Lower leg skin (tissue), 4 donors: ENCODE measurements at regions not wholly inside any gene's neighbourhood (a gene's known extent, or its start where the extent isn't known, plus 50 kb on each side); places are given as distances from the start of the nearest gene placed in this dataset.

Experiments used
- DNase-seq, 2 donors: peaks; one replicate each; pipeline ENCODE4 v3.0.0-alpha.2; 2019; ENCODE audit warnings: low spot score in 2 of 2
- H3K4me3 ChIP-seq: fragments of 200-600 bp; sonication (generic); 2 replicates; pipeline ENCODE4 v1.5.1; 2017; ENCODE audit warnings: mild to moderate bottlenecking, low read depth; ENCODE audit not compliant: poor library complexity, severe bottlenecking
- POLR2A ChIP-seq, 2 donors: fragments of 450-650 bp; IDR thresholded peaks; one replicate each; pipeline ENCODE4 v1.6.1; 2016 to 2017; ENCODE audit warnings: antibody characterized with exemption in 2 of 2, mild to moderate bottlenecking in 1 of 2, moderate library complexity in 1 of 2
- WGBS, 2 donors: methylation state at CpG; one replicate each; pipeline ENCODE4 v1.1.5; 2018; 5-methylcytosine and 5-hydroxymethylcytosine counted together
- intact Hi-C: fragments of 100-400 bp; cut with DNase I; formaldehyde crosslinking; loops from one replicate; pipeline ENCODE4 v1.15.0; 2023; ENCODE audit warnings: low total_unique reads
- TF ChIP-seq, protein P1 (sequence below), 3 donors: fragments of 450-650 bp; IDR thresholded peaks; one replicate each; pipeline ENCODE4 v1.5.1; 2016; ENCODE audit warnings: antibody characterized with exemption in 3 of 3, mild to moderate bottlenecking in 3 of 3, moderate library complexity in 2 of 3

DNA sequence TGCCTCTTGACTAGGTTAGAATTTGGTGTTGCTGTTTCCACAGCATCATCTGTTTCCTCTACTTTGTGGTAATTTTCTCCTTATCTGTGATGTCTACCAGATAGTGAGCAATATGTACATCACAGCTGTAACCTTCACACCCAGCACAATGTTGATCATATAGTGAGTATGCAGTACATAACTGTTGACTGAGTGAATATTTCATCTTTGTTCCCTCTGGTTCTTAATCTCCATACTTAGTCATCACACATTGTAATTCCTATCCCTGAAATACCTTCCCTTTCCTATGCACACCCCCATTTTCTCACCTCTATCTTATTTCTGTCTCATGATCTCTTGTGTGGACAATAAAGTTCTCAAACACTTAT is 115.9 kb downstream of the KIF4B start:
- TF ChIP-seq, protein P1, sequence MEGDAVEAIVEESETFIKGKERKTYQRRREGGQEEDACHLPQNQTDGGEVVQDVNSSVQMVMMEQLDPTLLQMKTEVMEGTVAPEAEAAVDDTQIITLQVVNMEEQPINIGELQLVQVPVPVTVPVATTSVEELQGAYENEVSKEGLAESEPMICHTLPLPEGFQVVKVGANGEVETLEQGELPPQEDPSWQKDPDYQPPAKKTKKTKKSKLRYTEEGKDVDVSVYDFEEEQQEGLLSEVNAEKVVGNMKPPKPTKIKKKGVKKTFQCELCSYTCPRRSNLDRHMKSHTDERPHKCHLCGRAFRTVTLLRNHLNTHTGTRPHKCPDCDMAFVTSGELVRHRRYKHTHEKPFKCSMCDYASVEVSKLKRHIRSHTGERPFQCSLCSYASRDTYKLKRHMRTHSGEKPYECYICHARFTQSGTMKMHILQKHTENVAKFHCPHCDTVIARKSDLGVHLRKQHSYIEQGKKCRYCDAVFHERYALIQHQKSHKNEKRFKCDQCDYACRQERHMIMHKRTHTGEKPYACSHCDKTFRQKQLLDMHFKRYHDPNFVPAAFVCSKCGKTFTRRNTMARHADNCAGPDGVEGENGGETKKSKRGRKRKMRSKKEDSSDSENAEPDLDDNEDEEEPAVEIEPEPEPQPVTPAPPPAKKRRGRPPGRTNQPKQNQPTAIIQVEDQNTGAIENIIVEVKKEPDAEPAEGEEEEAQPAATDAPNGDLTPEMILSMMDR (IDR thresholded peaks at IDR 0.05) = no peak
- TF ChIP-seq POLR2A (IDR thresholded peaks at IDR 0.05) = no peak
- H3K4me3 ChIP-seq = no peak overlapping the region
- DNase-seq = no peak
- intact Hi-C loops = no loop called here

DNA sequence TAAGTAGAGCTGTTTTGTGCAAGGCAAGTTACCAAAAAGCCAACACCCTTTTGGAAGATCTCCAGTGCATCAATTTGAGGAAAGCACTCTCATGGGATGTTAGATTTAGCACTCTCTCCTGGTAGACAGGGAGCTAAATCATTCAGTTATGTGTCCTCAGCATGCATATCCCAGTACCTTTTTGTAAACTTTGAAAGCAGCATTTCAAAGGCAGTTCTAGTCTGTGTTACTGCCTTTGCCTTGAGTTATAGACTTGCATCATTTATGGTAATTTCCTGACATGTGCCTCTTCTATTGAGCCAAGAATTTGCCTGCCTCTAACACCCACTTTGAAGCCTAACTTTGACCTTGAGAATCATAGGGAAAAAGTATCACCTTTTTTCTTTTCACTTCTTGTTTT is 120.6 kb downstream of the KIF4B start:
- intact Hi-C loops = no loop called here

DNA sequence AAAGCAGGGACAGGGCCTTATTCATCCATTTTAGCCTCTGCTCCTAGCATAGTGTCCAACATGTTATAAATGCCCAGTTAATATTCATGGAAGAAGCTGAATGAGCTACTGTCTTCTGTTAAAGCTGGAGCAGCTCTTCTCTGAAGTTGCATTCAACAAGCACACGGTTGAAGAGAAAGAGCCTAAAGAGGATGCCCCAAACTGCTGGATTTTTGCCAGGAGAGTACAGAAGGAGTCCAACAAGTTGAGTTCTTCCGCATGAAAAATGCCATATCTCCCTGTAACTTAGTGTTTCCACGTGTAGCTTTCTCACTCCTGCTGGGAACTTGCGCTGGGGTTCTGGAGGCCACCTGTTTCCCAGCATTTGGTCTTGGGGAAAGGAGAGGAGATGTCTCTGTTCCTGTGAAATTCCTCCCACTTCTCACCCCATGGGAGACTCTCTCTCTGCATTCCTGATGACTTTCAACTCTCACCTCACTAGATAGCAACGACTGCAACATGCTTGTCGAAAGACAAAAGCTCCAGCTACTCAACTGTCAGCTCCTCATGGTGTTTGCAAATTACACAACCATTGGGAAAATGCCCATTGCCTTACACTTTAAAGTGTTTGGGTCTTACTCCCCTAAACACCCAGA is 122.8 kb downstream of the KIF4B start:
- 40 to 42% methylated on average over 6 of the region's 6 CpGs for WGBS, 2 donors
- no peak overlapping the region for H3K4me3 ChIP-seq
- no peak for DNase-seq
- TF ChIP-seq POLR2A (IDR thresholded peaks at IDR 0.05) = no peak
- TF ChIP-seq, protein P1 (IDR thresholded peaks at IDR 0.05) = no peak
- intact Hi-C loops = no loop called here

More for the DNA sequence above, 120.6 kb downstream of the KIF4B start:
- no peak overlapping the region for H3K4me3 ChIP-seq
- TF ChIP-seq POLR2A (IDR thresholded peaks at IDR 0.05) = no peak
- TF ChIP-seq, protein P1 (IDR thresholded peaks at IDR 0.05) = no peak
- DNase-seq = no peak

DNA sequence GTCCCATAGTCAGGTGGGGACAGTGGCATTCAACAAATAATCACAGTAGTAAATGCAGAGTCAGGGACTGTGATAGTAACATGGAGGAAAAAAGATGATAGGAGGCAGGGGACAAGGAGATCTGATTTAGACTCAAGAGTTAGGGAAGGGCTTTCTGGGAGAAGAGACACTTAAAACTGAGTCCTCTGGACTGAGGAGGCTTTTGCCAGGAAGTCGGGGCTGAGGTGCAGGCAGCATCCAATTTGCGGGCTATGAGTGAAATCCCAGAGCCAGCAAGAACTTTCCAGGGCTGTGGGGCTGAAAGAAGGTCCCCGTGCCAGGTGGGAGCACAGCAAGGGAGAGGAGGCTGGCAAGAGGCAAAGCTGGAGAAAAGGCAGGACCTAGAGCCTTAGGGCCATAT is 124.1 kb downstream of the KIF4B start:
- WGBS, 2 donors = 53 to 68% methylated on average over 3 of the region's 3 CpGs

DNA sequence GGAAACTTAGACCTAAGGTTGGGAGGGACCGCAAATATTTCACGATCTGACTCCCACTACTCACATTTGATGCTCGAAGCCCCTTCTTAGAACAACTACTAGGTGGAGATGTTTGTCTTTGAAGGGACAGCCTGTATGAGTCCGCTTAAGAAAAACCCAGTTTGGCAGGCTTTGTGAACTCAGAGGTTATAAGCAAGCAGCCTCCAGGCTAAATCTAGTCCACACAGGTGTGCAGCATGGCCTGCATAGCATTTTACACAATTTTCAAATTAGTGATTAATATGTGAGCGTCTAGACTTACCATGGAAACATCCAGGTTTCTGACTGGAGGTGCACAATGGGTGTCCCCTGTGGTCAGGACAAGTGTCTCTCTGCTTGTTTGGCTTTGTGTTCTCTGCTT is 127.1 kb downstream of the KIF4B start:
- DNase-seq = no peak
- intact Hi-C loops = no loop called here
- TF ChIP-seq, protein P1 (IDR thresholded peaks at IDR 0.05) = no peak
- TF ChIP-seq POLR2A (IDR thresholded peaks at IDR 0.05) = no peak
- H3K4me3 ChIP-seq = no peak overlapping the region
- 57 to 70% methylated on average over 5 of the region's 5 CpGs for WGBS, 2 donors

More for the DNA sequence above, 124.1 kb downstream of the KIF4B start:
- TF ChIP-seq, protein P1 (IDR thresholded peaks at IDR 0.05) = no peak
- no peak for TF ChIP-seq POLR2A (IDR thresholded peaks at IDR 0.05)
- H3K4me3 ChIP-seq = no peak overlapping the region
- no peak for DNase-seq
- intact Hi-C loops = no loop called here

DNA sequence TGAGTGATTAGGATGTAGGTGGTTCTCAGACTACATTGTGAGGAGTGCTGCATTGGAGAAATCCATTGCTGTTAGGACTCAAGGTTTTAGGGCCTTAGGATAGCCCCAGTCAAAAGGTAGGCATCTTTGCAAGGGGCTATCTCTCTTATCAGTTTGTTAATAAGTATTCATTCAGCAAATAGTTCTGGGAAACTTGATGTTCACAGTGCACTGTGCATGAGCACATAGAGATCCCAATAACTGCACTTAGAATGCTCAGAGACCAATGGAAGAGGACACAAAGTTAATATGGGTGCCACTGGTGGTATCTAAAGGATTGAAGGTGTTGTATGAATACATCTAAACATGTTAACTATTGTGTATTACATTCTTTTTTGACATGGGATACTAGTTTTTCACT is 131.4 kb downstream of the KIF4B start:
- TF ChIP-seq POLR2A (IDR thresholded peaks at IDR 0.05) = no peak
- TF ChIP-seq, protein P1 (IDR thresholded peaks at IDR 0.05) = no peak
- DNase-seq = no peak
- intact Hi-C loops = no loop called here
- no peak overlapping the region for H3K4me3 ChIP-seq
